Retinal pigment epithelial cell (primary cell): ENCODE measurements at regions not wholly inside any gene's neighbourhood (a gene's known extent, or its start where the extent isn't known, plus 50 kb on each side); places are given as distances from the start of the nearest gene placed in this dataset.
A peak's percentile ranks its signal among the peaks of the same experiment; 100 is the strongest.

Experiments used
- DNase-seq: peaks from one replicate; pipeline ENCODE4 v3.0.0-alpha.2; 2010; ENCODE audit warnings: low read depth
- H3K4me3 ChIP-seq: 2 replicates; pipeline ENCODE4 v1.5.1; 2011; ENCODE audit warnings: mild to moderate bottlenecking, low read length, control low read depth, moderate library complexity
- TF ChIP-seq, protein P1 (sequence below): conservative IDR thresholded peaks from 2 replicates; pipeline ENCODE4 v1.5.1; 2011; ENCODE audit warnings: low read depth, low read length, control low read depth, inconsistent platforms

DNA sequence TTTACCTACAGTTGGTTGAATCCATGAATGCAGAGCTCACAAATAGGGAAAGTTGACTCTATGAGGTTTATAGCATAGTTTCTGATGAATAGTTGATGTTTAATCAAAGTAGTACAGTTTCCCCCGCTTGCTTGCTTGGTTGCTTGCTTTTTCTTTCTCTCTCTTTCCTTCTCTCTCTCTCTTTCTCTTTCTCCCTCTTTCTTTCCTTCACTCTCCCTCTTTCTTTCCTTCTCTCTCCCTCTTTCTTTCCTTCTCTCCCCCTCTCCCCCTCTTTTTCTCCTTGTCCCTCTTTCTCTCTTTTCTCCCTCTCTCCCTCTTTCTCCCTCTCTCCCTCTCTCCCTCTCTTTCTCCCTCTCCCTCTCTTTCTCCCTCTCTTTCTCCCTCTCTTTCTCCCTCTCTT lies 999.9 kb upstream of the CELF4 start:
- no peak for DNase-seq
- TF ChIP-seq, protein P1, sequence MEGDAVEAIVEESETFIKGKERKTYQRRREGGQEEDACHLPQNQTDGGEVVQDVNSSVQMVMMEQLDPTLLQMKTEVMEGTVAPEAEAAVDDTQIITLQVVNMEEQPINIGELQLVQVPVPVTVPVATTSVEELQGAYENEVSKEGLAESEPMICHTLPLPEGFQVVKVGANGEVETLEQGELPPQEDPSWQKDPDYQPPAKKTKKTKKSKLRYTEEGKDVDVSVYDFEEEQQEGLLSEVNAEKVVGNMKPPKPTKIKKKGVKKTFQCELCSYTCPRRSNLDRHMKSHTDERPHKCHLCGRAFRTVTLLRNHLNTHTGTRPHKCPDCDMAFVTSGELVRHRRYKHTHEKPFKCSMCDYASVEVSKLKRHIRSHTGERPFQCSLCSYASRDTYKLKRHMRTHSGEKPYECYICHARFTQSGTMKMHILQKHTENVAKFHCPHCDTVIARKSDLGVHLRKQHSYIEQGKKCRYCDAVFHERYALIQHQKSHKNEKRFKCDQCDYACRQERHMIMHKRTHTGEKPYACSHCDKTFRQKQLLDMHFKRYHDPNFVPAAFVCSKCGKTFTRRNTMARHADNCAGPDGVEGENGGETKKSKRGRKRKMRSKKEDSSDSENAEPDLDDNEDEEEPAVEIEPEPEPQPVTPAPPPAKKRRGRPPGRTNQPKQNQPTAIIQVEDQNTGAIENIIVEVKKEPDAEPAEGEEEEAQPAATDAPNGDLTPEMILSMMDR = no peak
- H3K4me3 ChIP-seq = no peak overlapping the region

DNA sequence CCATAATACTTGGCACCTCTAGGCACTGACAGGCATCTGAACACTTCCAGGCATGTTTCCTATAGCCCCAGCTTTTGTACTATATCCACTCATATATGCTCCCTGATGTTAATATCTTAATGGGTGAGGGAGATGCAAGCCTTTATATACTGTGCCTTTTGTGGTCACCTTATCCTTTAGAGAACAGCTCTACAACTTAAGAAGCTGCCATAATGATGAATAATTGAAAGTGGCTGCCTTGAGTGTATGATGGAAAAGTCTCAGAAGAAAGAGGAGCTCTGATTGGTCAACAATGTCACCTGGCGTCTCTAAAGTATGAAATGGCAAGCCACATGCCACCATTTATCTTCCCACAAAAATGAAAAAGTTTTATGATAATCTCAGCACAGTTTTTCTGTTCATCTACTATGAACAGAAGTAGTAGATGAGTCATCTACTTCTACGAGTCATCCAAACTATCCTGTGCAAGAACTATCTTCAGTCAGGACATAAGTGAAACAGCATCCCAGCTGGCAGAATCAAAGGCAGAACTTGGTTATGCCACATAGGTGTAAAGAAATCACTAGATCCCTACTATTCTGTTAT lies 997.9 kb upstream of the CELF4 start:
- TF ChIP-seq, protein P1 = no peak
- no peak for DNase-seq
- no peak overlapping the region for H3K4me3 ChIP-seq

DNA sequence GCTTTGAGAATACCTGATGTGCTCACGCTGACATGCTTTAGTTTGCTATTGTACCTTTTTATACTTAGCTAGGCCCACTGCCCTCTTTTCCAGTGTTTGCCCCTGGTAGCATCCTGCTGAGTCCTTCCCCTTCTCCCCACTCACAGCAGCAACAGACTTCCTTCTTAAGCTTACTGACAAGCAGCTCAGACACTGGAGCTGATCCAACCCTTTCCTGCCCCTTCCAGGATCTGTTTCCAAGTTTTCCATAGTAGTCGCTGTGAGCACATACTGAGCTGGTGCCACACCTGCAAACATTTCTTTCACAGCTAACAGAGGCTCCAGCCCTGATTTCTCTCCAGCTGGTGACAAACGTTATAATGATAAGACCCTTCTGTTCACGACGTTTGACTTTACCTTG lies 991.4 kb upstream of the CELF4 start:
- H3K4me3 ChIP-seq = no peak overlapping the region
- TF ChIP-seq, protein P1 = no peak
- peak; percentile 6 for DNase-seq

GRCh38 chr18:38552732-38553321 lies 987.2 kb upstream of the CELF4 start:
- TF ChIP-seq, protein P1 = no peak

GRCh38 chr18:38551881-38552280 lies 986.3 kb upstream of the CELF4 start:
- TF ChIP-seq, protein P1 = no peak
- no peak for DNase-seq
- H3K4me3 ChIP-seq = no peak overlapping the region

More at GRCh38 chr18:38552732-38553321, 987.2 kb upstream of the CELF4 start:
- no peak for DNase-seq
- H3K4me3 ChIP-seq = no peak overlapping the region

- no peak overlapping the region for H3K4me3 ChIP-seq
- DNase-seq = no peak
- TF ChIP-seq, protein P1 = peak; percentile 30
These were observed 979.5 kb upstream of the CELF4 start for GRCh38 chr18:38545071-38545470.

GRCh38 chr18:38539856-38540255 lies 974.3 kb upstream of the CELF4 start:
- H3K4me3 ChIP-seq = no peak overlapping the region
- TF ChIP-seq, protein P1 = no peak
- DNase-seq = no peak
